GM18907 (cell line): ENCODE measurements at regions not wholly inside any gene's neighbourhood (a gene's known extent, or its start where the extent isn't known, plus 50 kb on each side); places are given as distances from the start of the nearest gene placed in this dataset.
"Not testable (repeated sequence)": the region's sequence is repeated elsewhere in the genome, so short reads cannot be mapped to it uniquely, and the experiment has no call there.

Experiments
- ATAC-seq: cut with Tn5 transposase; IDR thresholded peaks from one replicate; pipeline ENCODE4 v1.9.1; 2021; ENCODE audit warnings: mild to moderate bottlenecking, moderate library complexity; ENCODE audit not compliant: unreplicated experiment

DNA sequence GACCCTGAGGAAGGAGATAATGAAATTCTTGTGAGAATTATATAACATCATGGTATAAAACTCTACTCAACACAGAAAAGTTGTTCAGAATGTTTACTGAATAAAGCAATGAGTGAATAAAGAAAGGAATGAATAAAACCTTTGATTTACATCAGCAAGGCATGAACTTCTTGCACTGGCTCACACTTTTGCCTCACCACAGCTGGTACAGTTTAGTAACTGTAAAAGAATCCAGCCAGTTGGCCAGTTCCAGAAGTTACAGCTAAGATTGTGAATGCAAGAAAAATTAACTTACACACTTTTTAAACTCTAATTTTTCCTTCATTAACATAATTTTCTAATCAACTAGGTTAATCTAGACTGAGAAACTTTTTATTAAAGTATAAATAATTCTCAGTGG is 490.9 kb downstream of the NFIB start:
- ATAC-seq: no peak

DNA sequence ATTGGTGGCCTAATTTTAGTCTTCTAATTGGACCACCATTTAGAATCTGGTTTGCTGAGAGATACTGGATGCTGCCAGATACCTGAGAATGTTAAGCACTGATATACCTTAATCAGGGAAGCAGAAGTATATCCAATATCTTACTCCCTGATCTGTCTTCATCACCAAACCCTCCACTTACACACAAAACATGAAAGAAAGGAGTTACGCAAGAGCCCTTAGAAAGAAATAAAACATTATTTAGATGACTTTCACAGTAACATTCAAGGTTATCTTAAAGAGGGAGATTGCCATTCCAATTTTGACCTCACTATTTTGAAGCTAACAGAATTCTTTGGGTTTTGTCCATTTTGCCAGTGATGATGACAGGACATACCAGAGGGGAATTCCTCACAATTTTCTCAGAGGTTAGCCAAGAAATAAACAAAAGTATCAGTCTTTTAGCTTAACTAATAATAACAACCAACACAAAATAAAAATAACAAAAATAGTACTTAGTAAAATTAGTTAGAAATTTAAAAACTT is 496.1 kb downstream of the NFIB start:
- no peak for ATAC-seq

DNA sequence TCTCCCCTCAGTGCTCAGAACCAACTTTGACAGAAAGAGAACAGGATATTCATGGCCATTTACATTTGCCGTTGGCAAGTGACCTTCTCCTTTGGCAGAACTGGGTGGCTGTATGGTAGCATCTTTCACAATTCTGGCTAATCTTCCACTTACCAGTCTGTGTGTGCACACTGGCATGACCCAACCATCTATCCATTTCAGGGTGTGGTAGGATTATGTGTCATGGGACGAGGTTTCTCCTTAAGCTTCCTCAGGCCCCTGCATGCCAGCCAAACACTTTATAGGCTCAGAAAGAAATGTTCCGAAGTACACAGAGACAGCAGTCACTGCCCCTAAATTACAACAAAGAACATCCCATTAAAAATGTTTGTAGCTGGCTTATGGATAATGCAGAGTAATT is 497.1 kb downstream of the NFIB start:
- no peak for ATAC-seq

DNA sequence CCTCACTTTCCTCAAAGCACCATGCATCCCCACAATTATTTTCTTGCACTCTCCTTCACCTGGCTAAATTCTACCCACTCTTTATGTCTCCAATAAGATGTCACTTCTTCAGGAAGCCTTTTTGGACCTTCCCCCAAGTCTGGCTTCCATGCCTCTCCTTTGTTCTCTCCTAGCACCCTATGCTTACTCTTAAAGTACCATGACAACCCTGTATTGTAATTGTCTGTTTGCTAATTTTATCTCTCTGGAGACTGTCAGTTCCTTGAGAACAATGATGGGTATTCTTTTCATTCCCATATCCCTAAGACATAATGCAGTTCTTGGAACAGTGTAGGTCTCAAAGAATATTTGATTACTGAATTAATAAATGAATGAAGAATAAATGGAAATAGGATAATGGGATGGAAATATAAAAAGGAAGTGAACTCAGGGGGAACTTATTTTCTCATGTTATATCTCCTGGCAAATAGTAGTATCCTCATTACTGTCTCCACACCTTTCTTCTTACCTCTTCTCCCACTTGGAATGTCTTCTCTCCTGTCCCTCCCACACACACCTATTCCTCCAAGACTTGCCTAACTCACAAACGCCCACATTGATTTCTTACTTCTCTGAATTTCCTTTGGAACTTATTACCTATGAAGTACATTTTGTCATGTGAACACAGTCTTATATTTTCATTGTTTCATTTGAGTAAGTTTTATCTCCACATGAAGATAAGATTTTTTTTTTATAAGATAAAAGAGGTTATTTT is 499.1 kb downstream of the NFIB start:
- ATAC-seq: no peak

DNA sequence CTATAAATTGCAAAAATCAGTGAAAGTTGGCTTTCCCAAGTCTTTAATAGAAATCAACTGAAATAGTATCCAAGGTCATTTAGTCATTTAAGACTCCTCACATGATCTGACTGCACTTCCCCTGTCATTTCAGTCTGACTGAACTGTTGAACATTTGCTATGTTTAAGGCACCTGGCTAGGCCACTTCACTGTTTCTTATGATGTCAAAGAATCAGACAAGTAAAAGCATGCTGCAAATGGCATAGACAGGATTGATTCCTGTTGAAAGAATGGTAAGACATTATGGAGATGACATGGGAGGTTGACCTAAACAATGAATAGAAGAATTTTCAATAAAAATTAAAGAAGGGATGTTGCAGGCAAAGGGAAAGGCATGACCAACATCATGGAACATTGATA is 502.1 kb downstream of the NFIB start:
- ATAC-seq: no peak

DNA sequence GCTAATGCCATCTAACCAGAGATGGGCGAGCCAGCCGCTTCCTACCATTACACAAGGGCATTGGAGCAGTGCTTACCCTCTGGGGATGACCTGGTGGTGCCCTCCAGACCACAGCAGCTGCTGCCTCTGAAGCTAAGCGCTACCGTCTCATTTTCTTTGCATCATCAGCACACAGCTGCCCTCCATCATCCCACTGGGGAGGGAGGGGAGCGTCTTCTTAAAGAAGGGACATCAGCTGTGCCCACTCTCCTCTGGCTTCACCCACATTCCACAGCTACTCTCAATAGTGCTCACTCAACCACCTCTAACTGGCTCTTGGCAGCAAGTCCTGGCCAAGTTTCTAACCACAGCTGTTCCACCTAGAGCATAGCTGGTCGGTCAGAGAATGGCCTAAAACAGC is 503.4 kb downstream of the NFIB start:
- no peak for ATAC-seq

DNA sequence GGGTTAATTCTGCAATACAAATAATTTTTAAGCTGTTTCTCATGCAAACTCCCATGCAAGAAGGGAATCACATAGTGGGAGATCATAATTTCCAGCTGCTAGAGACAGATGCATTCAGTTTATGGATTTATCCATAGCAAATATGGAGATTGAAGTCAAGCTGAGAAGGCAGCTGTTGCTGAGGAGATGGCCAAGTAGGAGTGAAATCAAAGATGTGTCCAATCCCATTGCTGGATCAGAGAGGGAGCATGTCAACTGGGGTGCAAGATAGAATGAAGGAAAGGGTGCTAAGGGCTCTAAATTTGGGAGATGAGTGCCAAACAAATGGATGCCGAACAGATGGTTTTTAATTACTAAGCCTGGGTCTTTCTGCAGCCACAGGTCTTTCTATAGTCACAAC is 504.5 kb downstream of the NFIB start:
- ATAC-seq: no peak

DNA sequence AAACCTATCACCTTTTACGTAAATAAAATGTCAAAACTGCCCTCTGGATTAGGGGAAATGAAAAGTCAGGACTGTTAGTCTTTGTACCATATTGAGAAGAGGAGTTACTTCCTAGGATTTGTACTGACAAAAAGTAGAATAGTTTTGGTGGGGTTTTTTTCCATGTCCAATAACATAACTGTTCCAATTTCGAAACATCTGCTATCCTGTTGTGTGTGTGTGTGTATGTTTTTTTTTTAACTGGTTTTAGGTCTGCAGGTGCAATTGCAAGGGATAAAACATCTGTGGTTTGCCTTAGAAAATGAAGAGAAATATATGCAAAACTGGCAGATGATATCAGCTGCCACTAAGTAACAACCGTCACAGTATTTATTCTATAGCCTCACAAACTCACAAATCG is 506.8 kb downstream of the NFIB start:
- no peak for ATAC-seq

DNA sequence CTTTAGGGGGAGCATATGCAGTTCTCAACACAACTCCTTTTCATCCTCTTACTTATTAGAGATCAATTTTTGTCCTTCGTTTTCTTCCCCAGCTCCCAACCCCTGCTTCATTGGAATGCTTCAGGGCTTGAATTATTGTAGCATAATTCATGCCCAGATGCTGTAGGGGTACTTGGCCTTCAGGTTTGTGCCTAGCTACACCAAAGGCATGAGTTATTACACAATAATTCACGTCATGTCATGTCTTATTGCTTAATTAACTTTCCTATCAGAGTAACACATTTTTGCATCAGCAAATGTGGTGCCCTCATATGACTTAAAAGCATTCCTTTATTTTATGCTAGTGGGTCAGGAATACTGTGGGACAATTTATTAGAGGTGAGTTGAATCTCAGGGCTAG is 507.2 kb downstream of the NFIB start:
- no peak for ATAC-seq

DNA sequence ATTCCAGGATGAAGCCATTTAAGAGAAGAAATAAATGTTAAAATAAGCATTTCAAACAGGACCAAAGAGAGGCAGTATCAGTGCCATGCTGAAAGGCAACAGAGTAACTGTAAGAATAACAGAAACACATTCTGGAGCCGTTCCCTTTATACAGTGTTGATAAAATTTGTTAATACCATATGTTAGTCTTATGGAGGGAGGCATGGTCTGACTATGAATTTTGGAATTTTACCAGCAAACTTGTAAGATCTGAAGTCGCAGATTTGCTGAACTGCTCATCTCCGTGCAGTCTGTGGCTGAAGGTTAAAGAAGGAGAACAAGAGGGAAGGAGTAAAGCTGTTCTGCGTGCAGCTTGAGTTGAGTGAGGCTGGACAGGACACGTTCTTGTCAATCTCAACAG is 508.4 kb downstream of the NFIB start:
- no peak for ATAC-seq

DNA sequence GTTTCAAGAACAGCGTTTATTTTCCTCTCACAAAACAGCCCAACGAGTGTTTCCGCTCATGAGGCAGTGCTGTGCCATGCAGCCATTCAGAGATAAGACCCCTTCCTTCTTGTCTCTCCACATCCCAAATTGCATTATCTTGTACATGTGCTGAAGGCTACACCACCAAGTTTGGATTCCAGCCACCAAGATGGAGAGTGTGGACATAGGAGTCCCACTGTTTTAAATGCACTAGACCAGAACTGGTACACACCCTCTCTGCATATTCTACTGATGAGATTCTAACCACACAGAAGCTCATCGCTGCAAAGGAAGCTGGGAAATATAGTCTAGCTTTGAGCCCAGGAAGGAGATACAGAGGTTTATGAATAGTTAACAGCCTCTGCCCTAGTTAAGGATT is 509.4 kb downstream of the NFIB start:
- no peak for ATAC-seq

DNA sequence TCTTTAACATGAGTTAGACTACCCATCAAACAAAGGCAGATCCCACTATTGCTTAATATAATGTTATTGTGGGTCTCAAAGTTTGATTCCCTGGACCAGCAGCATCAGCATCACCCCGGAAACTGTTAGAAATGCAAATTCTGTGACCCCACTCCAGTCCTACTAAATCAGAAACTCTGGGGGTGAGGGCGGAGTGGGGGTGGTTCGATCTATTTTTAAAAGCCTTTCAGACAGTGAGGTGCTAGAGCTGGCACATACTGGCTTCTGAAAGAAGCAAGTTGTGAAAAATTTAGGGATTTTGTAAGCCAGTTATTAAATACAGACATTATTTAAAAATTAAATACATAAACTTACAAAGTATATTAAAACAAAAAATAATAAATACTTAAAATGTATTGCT is 513.2 kb downstream of the NFIB start:
- ATAC-seq: no peak

DNA sequence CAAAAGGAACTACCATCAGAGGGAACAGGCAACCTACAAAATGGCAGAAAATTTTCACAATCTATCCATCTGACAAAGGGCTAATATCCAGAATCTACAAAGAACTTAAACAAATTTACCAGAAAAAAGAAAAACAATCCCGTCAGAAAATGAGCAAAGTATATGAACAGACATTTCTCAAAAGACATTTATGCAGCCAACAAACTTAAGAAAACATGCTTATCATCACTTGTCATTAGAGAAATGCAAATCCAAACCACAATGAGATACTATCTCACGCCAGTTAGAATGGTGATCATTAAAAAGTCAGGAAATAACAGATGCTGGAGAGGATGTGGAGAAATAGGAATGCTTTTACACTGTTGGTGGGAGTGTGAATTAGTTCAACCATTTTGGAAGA is 516.2 kb downstream of the NFIB start:
- ATAC-seq: not testable (repeated sequence)

DNA sequence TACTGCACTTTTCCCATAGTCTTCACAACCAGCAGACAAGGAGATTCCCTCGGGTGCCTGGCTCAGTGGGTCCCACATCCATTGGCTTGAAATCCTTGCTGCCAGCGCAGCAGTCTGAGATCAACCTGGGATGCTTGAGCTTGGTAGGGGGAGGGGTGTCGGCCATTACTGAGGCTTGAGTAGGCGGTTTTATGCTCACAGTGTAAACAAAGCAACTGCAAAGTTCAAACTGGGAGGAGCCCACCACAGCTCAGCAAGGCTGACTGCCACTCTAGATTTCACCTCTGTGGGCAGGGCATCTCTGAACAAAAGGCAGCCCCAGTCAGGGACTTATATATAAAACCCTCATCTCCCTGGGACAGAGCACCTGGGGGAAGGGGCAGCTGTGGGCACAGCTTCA is 512.3 kb upstream of the MPDZ start:
- no peak for ATAC-seq

DNA sequence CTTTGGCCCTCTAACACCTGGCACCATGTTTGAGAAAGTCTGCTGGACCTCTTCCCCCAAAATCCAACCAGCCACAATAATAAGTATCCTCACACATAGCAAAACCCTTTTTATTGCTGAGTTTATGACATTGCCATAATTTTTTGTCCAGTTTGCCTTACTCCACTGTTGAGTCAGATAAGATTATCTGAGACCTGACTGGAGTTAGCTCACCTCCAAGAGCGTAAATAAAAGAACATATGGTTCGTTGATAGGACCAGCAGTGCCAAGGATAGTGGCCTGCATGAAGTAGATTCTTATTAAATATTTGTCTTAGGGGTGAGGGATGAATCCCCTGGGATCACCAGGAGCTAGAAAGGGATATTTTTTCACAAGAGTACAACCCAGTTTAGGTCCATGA is 510.6 kb upstream of the MPDZ start:
- ATAC-seq: no peak

DNA sequence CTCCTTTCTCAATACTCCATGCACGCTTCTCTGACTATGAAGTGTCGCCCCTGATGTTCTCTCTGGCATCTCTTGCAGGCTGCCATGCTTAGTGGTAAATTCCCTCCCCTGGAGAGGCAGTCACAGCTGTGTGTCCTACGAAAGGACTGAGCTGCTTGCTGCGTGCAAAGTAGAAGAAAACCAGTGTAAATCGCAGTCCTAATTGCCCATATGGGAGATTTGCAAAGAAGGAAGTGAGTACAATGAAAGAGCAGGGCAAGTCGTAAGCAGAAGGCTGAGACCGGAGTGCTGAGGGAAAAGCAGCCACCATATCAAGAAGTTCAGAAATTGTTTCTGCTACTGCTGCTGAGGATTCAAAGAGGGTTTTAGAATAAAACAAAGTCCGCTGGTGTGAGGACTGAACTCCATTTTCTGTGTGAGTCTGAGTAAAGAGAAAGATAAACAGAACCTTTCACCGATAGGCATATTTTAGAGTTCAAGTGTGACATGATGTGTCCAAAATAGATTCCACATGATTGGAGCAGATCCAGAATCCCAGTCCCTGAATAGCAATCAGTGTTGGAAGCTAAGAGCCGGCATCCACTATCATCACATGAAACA is 507.8 kb upstream of the MPDZ start:
- ATAC-seq: no peak

DNA sequence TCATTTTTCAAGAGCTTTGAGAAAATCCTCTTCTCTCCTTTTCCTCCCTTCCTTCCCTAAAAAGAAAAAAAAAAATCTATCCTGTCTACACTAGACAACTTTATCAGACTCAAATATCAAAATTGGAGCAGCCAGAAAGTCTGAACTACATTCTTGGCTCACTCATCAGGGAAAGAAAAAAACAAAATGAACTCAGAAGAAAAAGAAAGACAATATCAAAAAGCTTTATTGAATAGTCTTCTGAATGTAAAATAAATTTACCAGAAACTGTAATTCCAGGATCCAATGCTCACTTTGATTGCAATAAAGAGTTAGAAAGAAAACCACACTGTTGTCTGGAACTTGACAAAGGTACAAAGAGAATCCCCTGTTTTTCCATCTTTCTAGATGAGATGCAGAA is 507.2 kb upstream of the MPDZ start:
- no peak for ATAC-seq

DNA sequence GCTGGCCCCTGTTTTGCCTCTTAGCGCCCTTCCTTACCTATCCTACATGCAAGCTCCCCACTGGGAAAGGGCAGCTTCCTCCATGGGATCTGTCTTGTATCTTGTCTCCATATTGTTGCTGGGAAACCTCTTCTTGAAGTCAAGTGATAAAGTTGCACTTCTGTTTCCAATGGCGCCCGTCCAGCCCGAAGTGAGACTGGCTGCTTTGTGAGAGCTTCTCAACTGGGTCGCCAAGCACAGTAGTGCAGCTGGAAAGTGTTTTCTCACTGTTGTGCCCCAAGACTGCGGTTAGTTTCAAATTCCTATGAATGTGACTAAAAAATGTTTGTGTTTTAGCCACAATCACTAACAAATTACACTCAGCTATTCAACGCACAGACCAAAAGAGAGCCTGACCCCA is 506.6 kb upstream of the MPDZ start:
- no peak for ATAC-seq

DNA sequence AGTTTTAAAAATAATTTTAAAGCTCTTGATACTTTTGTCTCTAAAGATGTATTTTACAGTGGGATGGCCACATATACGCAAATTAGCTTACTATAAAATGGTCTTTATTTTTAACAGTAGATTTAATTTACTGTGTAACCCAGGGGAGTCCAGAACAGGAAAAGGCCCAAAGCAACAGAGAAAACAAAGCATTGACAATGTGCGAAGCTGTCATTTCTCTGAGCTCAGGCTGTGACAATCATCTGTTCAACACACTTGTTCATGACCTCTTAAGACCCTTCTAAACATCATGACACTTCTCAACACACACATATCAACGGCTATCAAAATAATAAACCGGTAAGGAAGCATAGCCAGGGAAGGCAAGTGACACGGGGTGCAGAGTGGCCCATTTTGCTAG is 499.6 kb upstream of the MPDZ start:
- no peak for ATAC-seq

DNA sequence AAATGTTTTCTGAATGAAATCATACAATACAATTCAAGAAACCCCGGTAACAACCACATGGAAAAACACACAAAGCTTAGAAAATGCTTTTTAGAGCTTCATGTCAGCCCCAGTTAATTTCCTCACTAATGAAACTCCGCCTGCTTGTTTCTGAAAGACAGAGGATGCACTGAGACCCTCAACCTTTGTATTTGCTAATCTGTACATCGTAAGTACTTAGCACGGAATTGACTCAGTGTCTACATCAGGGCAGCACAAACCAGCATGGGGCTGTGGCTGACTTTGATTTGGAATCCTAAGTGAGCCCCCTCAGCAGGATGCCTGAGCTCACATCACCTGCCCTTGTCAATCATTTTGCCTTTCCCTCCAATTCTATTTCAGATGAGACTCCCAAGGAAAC is 499.1 kb upstream of the MPDZ start:
- no peak for ATAC-seq

DNA sequence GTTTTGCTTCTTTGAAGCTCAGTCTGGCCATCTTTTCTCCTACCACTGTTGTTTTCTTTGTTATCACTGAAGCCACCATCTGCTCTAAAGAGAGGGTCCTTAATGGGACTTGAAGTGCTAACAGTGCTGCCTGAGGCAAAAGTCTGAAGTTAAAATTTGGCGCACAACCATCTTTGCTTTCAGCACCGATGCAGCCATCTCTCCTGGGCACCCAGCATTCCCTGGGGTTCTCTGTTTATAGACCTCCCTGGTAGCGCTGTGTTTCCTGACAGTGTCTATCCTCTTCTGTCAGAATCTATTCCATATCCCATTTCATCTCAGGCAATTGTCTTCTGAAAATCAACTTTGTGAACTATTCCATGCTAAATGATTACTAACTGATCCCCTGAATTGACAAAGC is 491.5 kb upstream of the MPDZ start:
- ATAC-seq: no peak

DNA sequence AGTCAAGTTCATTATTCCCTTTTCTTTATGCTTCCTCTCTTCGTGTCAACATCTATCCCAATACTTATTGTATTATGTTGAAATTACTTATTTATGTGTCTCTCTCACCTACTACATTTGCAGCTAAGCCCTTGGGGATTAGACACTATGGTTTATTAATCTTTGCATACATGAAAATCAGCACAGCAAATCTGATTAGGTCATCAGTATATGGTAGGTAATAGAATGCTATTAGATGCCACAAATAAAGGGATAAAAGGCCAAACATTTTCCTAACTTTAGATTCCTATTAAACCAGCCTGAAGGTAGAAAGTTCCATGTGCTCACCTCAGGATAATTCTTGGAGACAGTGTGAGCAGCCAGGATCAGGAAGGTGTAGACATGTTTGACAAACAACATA is 490.1 kb upstream of the MPDZ start:
- no peak for ATAC-seq

DNA sequence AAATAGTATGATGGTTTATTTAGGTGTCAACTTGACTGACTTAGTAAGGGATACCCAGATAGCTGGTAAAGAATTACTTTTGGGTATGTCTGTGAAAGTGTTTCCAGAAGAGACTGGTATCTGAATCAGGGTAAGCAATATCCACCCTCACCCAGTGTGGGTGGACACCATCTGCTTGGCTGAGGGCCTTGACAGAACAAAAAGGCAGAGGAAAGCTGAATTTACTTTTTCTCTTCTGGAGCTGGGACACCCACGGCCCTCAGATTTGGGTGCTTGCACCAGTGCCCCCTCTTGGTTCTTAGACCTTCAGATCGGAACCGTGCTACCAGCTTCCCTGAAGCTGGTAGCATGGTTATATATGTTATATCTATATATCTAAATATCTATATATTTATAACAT is 489.5 kb upstream of the MPDZ start:
- no peak for ATAC-seq
